Stimulated activated naive CD8-positive, alpha-beta T cell treated with anti-CD3 and anti-CD28 coated beads, Interleukin-15, Interleukin-2, amounts not matched to agents 100 ng/mL and 50 ng/mL, for 24 hours (primary cell): ENCODE measurements at regions not wholly inside any gene's neighbourhood (a gene's known extent, or its start where the extent isn't known, plus 50 kb on each side); places are given as distances from the start of the nearest gene placed in this dataset.

Experiments used
- H3K27ac Mint-ChIP-seq: one replicate; pipeline ENCODE4 v1.8.0; 2021; ENCODE audit warnings: mild to moderate bottlenecking, mixed read lengths
- H3K27me3 Mint-ChIP-seq: one replicate; pipeline ENCODE4 v1.8.0; 2021; ENCODE audit warnings: mixed read lengths
- H3K36me3 Mint-ChIP-seq: one replicate; pipeline ENCODE4 v1.8.0; 2021; ENCODE audit warnings: low read depth, mixed read lengths
- H3K4me1 Mint-ChIP-seq: one replicate; pipeline ENCODE4 v1.8.0; 2021; ENCODE audit warnings: low read depth, mixed read lengths
- H3K4me3 Mint-ChIP-seq: one replicate; pipeline ENCODE4 v1.8.0; 2021; ENCODE audit warnings: mild to moderate bottlenecking, mixed read lengths
- H3K9me3 Mint-ChIP-seq: one replicate; pipeline ENCODE4 v1.8.0; 2021; ENCODE audit warnings: mixed read lengths

DNA sequence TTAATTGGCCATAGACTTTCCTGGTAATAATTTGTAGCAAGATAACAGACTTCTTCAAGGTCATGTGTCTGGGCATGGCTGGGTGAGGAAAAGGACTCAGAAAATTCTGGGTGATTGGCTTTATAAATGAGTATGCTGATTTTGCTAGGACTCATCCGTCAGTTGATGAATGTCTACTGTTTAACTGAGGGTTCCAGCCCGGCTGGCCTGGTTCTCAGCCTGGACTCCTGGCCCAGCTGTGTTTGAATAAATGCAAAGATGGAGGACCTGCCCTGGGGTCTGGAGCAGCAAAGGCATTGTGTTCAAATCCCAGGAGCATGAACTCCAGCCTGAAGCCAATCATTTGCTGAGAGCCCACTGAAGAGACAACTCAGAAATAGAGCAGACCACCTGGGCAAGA, 323.2 kb downstream of the LRFN2 start:
- Mint-ChIP-seq H3K27me3 (peaks cover 5% of the 10 kb centered on the region), H3K27ac (no peak overlapping the region), H3K9me3 (peaks cover 6% of the 10 kb centered on the region), H3K4me3 (no peak overlapping the region), H3K36me3 (no peaks in the 10 kb centered on the region), H3K4me1 (no peaks in the 10 kb centered on the region)

DNA sequence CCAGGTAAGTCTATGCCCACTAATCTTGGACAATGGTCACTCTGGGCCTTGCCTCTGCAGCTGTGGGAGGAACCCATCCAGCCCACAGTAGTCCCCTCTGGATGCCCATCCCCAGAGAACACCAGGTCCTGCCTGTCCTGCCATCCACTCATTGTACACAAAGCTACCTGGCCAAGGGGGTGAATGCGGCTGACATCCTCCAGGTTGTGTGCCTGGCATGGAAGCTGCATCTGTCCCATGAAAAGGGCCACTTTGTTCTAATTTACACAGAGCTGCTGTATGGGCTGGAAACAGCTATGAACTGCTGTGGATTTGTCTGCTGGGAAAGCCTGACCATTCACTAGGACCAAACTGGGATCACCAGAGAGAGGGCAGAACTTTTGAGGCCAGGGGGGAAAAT, 324.8 kb downstream of the LRFN2 start:
- no peaks in the 10 kb centered on the region for H3K4me1 Mint-ChIP-seq
- H3K36me3 Mint-ChIP-seq: no peaks in the 10 kb centered on the region
- peaks cover 6% of the 10 kb centered on the region for H3K9me3 Mint-ChIP-seq
- no peak overlapping the region for H3K4me3 Mint-ChIP-seq
- peaks cover 5% of the 10 kb centered on the region for H3K27me3 Mint-ChIP-seq
- no peak overlapping the region for H3K27ac Mint-ChIP-seq

DNA sequence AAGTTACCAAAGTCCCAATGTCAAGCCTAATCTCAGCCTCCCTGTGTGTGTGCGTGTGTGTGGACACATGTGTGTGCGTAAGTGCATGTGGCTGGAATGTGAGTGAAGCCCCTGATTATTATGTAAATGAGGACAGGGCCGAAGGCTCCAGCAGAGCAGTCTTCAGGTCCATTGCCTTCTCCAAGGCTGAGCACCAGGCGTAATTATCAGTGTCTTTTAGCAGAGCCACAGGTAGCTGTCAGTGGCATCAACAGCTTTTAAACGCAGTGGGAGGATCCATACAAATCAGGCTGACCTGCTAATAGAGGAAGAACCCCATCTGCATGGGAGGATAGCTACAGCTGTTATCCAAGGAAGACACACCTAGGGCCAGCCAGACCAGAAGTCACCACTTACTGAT, 324.3 kb upstream of the MOCS1 start:
- H3K4me3 Mint-ChIP-seq: no peak overlapping the region
- H3K27ac Mint-ChIP-seq: no peak overlapping the region
- no peaks in the 10 kb centered on the region for H3K36me3 Mint-ChIP-seq
- peaks cover 5% of the 10 kb centered on the region for H3K27me3 Mint-ChIP-seq
- H3K4me1 Mint-ChIP-seq: no peaks in the 10 kb centered on the region
- H3K9me3 Mint-ChIP-seq: peaks cover 6% of the 10 kb centered on the region

DNA sequence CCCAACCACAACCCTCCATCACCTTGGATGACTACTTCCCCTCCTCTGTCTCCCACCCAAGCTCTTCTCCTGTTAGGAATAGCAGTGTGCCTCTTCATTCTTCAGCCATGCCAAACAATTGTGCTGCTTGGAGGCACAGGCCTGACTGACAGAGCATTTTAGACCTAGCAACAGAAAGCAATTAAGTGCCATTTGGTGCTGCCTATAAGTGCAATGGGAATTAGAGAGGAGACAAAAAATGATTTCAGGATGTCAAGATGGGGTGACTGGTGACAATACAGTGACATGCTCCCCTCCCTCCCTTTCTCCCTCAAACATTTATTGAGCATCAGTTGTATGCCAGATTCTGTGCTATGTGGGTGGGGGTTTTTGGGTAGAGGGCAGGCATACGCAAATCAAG, 322.6 kb upstream of the MOCS1 start:
- H3K27me3 Mint-ChIP-seq: peaks cover 5% of the 10 kb centered on the region
- H3K4me3 Mint-ChIP-seq: no peak overlapping the region
- no peaks in the 10 kb centered on the region for H3K4me1 Mint-ChIP-seq
- H3K36me3 Mint-ChIP-seq: no peaks in the 10 kb centered on the region
- peaks cover 6% of the 10 kb centered on the region for H3K9me3 Mint-ChIP-seq
- H3K27ac Mint-ChIP-seq: no peak overlapping the region

DNA sequence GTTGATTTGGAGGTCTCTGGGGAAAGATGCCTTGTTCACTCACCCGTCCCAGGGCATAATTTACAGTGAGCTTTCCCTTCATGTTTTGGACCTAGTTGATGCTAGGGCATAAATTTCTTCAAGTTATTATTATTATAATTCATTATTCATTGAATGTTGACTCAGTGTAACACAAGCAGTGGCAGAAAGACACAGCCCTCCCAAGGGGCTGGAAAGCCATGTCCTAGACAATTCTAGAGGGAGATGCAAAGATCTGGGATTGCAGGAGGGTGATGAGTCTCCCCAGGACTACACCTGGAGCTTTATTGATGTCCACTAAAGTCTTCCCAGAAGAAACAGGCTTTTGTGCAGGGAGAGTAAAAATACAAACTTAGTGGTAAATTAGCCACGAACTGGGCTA, 322.0 kb upstream of the MOCS1 start:
- H3K36me3 Mint-ChIP-seq: no peaks in the 10 kb centered on the region
- no peak overlapping the region for H3K4me3 Mint-ChIP-seq
- no peak overlapping the region for H3K27ac Mint-ChIP-seq
- H3K27me3 Mint-ChIP-seq: peaks cover 5% of the 10 kb centered on the region
- H3K4me1 Mint-ChIP-seq: no peaks in the 10 kb centered on the region
- H3K9me3 Mint-ChIP-seq: peaks cover 6% of the 10 kb centered on the region

DNA sequence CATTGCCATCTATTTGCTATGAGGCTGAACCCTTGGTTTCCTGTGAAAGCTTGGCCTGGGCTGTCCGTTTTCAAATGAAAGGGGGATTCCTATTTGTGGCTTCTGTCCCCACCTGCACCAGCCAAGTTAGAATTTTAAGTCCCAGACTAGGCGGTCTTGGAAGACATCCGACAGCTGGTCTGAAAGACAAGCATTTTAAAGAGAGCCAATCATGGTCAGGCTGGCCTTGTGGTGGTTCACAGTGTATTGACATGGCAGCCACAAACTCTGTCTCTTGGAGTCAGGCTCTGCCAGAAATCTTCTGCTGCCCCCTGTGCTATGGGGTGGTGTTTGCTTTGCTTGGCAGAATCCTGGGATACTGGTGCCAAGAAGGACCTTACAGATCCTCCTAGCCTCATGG, 319.2 kb upstream of the MOCS1 start:
- peaks cover 15% of the 10 kb centered on the region for H3K27me3 Mint-ChIP-seq
- no peak overlapping the region for H3K27ac Mint-ChIP-seq

DNA sequence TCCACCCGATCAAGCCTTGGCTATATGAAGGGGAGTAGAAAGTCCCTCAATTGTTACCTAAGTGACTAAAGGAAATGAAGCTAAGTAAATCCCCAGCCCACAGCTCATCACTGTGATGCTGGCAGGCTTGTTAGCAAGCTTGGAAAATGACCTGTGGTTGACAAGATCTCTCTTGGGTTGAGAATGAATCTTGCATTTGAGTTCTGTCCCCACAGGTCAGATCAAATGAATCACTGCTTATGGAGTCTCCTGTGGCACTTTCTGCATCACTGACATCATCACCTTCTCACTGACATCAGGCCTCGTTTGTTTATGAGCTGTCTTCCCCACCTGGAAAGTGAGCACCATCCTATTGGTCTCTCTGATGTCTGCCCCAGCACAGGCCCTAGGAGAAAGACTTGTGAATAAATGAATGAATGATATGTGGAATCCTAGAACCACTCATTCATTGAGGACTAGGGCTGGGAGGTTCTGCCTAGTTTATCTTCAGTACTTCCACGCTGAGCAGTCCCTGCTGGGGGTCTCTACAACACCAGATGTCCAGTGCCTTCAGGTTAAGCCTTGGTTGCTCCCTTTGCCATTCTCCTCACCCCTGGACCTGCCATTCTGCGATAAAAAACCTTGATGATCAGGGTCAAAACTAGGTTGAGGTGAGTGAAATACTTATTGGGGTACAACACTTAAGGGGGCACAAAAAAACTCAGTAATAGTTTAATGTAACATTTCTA, 318.4 kb upstream of the MOCS1 start:
- no peak overlapping the region for H3K27ac Mint-ChIP-seq
- H3K27me3 Mint-ChIP-seq: peaks cover 17% of the 10 kb centered on the region
- no peaks in the 10 kb centered on the region for H3K4me1 Mint-ChIP-seq
- no peaks in the 10 kb centered on the region for H3K36me3 Mint-ChIP-seq
- no peak overlapping the region for H3K4me3 Mint-ChIP-seq
- H3K9me3 Mint-ChIP-seq: no peaks in the 10 kb centered on the region

More for the DNA sequence above, 319.2 kb upstream of the MOCS1 start:
- no peaks in the 10 kb centered on the region for H3K36me3 Mint-ChIP-seq
- no peak overlapping the region for H3K4me3 Mint-ChIP-seq
- no peaks in the 10 kb centered on the region for H3K9me3 Mint-ChIP-seq
- H3K4me1 Mint-ChIP-seq: no peaks in the 10 kb centered on the region

DNA sequence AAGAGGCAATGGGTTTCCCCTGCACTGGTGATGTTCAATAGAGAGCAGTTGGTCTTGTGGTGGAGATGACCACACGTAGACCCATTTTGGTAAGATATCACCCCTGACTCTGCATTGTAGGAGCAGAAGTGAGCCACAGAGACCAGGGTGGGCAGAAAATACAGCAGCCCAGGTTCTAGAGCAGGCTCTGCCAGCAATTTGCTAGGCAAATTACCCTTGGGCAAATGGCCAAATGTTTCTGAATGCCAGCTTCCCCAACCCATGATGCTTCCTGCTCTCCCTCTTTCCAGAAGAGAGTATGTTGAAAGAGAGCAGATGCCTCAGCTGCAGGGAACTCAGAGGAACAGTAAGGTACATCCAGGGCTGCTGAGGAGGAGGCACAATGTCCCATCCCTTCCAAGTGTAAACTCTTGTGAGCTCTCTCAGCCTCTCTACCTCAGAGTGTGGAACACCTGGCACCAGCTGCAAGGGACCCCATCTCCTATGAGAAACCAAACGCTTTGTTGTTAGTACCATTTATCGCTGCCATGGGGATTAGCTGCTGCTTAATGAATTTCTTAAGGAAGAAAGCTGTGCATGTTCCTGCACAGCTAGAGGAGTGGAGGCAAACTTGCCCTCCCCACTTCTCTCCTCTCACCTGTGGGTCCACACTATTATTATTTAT, 317.5 kb upstream of the MOCS1 start:
- Mint-ChIP-seq H3K4me1 (no peaks in the 10 kb centered on the region), H3K4me3 (no peak overlapping the region), H3K36me3 (no peaks in the 10 kb centered on the region), H3K27me3 (peaks cover 18% of the 10 kb centered on the region), H3K9me3 (no peaks in the 10 kb centered on the region), H3K27ac (no peak overlapping the region)

DNA sequence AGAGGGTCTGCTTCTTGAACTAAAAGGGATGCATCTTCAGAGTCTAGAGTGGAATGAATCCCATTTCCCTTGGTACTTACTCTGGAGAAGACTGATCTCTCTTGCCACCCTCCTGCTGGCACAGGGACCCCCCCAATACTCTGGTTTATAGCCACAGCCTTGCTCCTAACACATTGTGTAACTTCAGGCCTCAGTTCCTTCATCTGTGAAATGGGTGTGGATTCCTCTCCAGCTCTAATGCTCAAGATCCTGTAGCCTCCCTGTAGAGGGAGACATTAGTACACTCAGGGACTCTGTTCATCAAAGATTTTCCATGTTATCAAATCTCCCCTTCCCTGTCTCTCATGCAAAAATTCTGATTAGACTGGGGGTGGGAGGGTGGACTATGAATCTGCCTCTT, 315.7 kb upstream of the MOCS1 start:
- Mint-ChIP-seq H3K27me3 (peaks cover 22% of the 10 kb centered on the region), H3K4me3 (no peak overlapping the region), H3K36me3 (no peaks in the 10 kb centered on the region), H3K9me3 (no peaks in the 10 kb centered on the region), H3K27ac (no peak overlapping the region), H3K4me1 (no peaks in the 10 kb centered on the region)

DNA sequence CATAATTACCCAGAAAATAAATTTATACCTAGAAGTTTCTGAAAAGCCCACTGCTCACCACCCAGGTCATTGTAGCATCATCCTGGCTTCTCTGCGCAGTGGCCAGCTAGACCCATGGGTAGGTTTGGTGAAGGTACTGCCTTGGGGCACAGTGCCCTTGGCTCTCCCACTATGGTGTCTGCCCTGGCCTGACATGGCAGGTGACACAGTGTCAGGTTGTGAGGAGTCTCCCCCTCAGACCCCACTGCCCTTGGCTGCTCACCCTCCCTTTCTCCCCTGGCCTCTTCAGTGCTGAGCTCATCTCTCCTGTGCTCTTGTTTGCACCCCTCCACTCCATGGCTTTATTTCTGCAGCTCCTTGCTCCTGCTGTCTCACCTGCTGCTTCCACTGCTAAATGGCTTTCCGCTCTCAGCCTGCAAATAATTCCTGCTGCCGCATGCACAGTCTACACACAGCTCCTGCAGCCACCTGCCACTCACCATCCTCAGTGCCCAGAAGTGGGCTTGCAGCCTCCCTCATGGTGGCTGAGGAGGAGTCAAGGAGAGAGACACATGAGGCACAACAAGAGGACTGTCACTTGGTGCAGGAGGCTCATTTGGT, 313.4 kb upstream of the MOCS1 start:
- no peaks in the 10 kb centered on the region for H3K4me1 Mint-ChIP-seq
- no peak overlapping the region for H3K27ac Mint-ChIP-seq
- no peak overlapping the region for H3K4me3 Mint-ChIP-seq
- peaks cover 20% of the 10 kb centered on the region for H3K27me3 Mint-ChIP-seq
- H3K9me3 Mint-ChIP-seq: no peaks in the 10 kb centered on the region
- no peaks in the 10 kb centered on the region for H3K36me3 Mint-ChIP-seq

DNA sequence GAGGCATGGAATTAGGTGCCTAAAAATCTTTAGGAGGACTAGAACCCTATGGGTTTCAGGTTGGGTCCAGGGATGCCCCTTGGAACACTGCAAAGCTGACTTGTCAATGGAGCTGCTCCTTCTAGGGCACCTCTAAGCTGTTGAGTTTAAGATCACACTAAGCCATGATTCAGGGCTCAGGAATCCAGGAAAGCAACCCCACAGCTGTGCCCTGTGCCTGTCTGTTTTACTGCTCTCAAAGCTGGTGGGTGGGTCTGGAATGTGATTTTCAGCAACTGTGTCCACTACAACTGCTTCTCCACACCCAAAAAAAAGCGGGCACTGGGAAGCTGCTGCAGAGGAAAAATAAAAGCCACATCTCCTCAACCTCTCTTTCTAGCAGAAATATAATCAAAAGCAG, 310.4 kb upstream of the MOCS1 start:
- Mint-ChIP-seq H3K4me3 (no peak overlapping the region), H3K27me3 (peaks cover 15% of the 10 kb centered on the region), H3K36me3 (no peaks in the 10 kb centered on the region), H3K9me3 (peaks cover 9% of the 10 kb centered on the region), H3K27ac (no peak overlapping the region), H3K4me1 (no peaks in the 10 kb centered on the region)

DNA sequence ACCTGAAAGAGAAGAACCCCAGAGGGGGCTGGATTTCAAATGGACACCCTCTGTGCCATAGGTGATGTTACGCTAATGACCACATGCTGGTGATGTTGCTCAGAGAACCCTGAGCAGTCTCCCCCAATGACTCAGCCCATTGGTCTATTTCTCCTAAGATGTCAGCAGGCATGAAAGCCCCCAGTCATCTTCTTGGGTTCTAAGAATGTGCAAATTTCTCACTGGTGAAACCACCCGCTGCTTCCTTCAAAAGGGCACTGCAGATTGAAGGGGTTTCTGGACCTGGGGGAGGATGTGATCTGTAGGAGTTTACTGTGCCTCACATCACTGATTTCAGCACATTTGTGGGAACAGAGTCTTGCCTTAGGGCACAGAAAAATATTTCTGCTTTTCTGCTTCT, 298.4 kb upstream of the MOCS1 start:
- Mint-ChIP-seq H3K27ac (no peak overlapping the region), H3K27me3 (peaks cover 12% of the 10 kb centered on the region), H3K4me3 (no peak overlapping the region), H3K9me3 (peaks cover 4% of the 10 kb centered on the region), H3K36me3 (no peaks in the 10 kb centered on the region), H3K4me1 (no peaks in the 10 kb centered on the region)

DNA sequence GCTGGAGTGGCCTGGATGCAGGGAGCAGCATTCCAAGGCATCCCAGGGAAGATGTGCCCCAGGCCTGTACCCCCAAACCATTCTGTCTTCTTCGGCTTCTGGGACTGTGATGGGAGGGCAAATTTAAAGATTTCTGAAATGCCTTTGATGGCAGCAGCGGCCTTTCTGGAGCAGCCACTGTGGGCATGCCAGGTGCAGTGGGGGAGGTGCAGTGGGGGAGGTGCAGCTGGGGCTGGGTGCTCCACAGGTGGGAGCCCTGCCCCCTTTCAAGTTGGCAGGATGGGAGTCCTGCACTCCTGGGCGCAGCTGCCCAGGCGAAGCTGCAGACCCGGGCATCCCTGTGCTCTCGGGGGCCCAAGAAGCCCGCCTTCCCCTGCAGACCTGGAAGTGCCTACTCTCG, 293.5 kb upstream of the MOCS1 start:
- H3K27me3 Mint-ChIP-seq: peaks cover 7% of the 10 kb centered on the region
- no peak overlapping the region for H3K27ac Mint-ChIP-seq
- no peak overlapping the region for H3K4me3 Mint-ChIP-seq
- no peaks in the 10 kb centered on the region for H3K36me3 Mint-ChIP-seq
- H3K9me3 Mint-ChIP-seq: no peaks in the 10 kb centered on the region
- H3K4me1 Mint-ChIP-seq: no peaks in the 10 kb centered on the region

DNA sequence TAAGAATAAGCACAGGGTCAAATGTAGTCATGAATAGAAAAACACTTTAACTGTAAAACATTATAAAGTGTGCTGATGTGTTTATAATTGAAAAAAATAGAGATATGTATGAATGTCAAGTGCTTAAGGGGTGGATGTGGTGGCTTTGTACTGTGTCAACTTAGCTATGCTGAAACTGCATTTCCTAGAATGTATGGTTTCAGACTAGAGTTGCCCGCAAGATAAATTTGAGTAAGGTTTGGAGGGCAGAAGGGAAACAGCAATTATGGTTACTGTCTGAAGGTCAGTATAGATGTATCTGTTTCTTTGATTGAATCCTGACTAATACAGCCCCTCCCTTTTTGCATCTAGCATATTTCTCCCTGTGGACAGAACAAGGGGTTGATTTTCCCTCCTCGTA, 288.1 kb upstream of the MOCS1 start:
- Mint-ChIP-seq H3K36me3 (no peaks in the 10 kb centered on the region), H3K4me1 (no peaks in the 10 kb centered on the region), H3K27ac (no peak overlapping the region), H3K9me3 (no peaks in the 10 kb centered on the region), H3K27me3 (peaks cover 8% of the 10 kb centered on the region), H3K4me3 (no peak overlapping the region)

DNA sequence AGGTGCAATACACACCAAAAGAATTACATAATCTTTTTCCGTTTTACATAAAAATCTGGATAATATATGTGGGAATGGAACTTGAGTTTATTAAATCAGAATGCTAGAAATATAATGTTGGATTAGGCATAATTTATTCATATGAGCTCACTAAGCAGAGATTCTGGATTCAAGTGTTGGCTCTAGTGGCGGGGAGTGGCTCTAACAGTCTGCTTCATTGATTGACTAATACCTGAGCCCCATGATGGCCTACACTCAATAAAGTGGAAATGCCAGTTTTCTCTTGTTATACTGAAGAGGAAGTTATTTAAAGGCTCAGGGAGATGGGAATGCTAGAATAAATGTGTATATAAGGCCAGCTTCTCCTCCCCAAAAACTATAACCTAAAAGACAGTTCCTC, 285.5 kb upstream of the MOCS1 start:
- Mint-ChIP-seq H3K4me3 (no peak overlapping the region), H3K27ac (no peak overlapping the region), H3K4me1 (no peaks in the 10 kb centered on the region), H3K27me3 (peaks cover 11% of the 10 kb centered on the region), H3K9me3 (no peaks in the 10 kb centered on the region), H3K36me3 (no peaks in the 10 kb centered on the region)
